Brain microvascular endothelial cell (primary cell): ENCODE measurements at regions not wholly inside any gene's neighbourhood (a gene's known extent, or its start where the extent isn't known, plus 50 kb on each side); places are given as distances from the start of the nearest gene placed in this dataset.
A peak's percentile ranks its signal among the peaks of the same experiment; 100 is the strongest.

ENCODE experiments used
- DNase-seq: peaks from one replicate; pipeline ENCODE4 v3.0.0-alpha.2; 2020
- H3K27ac ChIP-seq: fragments of 250-450 bp; sonication (Bioruptor Pico); 2 replicates; pipeline ENCODE4 v1.5.1; 2020; ENCODE audit warnings: mild to moderate bottlenecking, moderate library complexity
- H3K27me3 ChIP-seq: fragments of 250-450 bp; sonication (Bioruptor Pico); replicated peaks from 2 replicates; pipeline ENCODE4 v1.5.1; 2020; ENCODE audit warnings: mild to moderate bottlenecking
- H3K36me3 ChIP-seq: fragments of 250-450 bp; sonication (Bioruptor Pico); replicated peaks from 2 replicates; pipeline ENCODE4 v1.5.1; 2020; ENCODE audit warnings: mild to moderate bottlenecking
- H3K4me3 ChIP-seq: 2 replicates; pipeline ENCODE4 v1.5.1; 2011; ENCODE audit warnings: low read depth, mild to moderate bottlenecking, control low read depth, low read length, moderate library complexity
- in situ Hi-C: cut with HindIII; loops from 2 replicates; pipeline ENCODE4 v1.10.0; 2017; ENCODE audit warnings: low sequenced_read_pairs, low pct_ligation_motif_present
- TF ChIP-seq, protein P1 (sequence below): IDR thresholded peaks from 2 replicates; pipeline ENCODE4 v1.5.1; 2011; ENCODE audit warnings: low read depth, mild to moderate bottlenecking, moderate library complexity, low read length, control low read depth, inconsistent platforms; ENCODE audit errors: missing control alignments

DNA sequence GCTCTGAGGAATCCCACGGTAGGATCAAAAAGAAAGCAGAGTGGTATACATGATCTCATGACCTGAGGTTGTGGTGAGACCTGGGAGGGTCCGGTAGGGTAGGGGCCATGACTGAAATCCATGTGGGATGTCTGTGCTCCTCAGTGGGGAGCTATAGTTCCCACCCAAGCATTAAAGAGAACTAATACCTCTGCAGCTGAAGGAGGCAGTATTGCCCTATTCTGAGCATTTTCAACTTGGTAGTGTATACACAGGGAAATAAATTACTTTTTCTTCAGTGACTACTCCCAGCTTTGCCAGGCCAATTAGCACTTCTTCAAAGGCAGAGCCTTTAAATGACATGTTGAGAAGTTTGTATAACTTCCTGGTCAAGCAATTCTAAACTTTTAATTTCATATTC, 613.8 kb downstream of the KCNH5 start:
- in situ Hi-C loops, result no loop called here
- DNase-seq, result no peak
- no peak overlapping the region for H3K27ac ChIP-seq

DNA sequence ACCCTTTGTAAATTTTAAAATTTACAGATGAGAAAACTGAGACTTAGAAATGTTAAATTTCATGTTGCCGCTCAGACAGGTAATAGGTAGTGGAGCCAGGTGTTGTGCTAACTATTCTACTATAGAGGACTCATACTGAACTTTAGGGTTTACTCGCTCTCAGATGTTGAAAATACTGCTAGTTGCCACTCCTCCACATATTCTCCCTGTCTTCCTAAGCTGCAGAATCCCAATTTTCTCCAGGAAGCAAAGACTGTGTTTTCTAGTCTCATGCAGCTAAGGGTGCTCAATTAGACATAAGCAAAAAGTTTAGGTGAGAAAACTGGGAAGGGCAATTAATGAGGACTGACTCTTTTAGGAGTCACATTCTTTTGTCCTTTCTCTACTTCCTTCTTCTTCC, 612.3 kb downstream of the KCNH5 start:
- Histone ChIP-seq H3K27me3 (no peaks in the 10 kb centered on the region), H3K27ac (no peak overlapping the region), H3K36me3 (no peaks in the 10 kb centered on the region), H3K4me3 (no peak overlapping the region)
- DNase-seq, result no peak
- TF ChIP-seq, protein P1, sequence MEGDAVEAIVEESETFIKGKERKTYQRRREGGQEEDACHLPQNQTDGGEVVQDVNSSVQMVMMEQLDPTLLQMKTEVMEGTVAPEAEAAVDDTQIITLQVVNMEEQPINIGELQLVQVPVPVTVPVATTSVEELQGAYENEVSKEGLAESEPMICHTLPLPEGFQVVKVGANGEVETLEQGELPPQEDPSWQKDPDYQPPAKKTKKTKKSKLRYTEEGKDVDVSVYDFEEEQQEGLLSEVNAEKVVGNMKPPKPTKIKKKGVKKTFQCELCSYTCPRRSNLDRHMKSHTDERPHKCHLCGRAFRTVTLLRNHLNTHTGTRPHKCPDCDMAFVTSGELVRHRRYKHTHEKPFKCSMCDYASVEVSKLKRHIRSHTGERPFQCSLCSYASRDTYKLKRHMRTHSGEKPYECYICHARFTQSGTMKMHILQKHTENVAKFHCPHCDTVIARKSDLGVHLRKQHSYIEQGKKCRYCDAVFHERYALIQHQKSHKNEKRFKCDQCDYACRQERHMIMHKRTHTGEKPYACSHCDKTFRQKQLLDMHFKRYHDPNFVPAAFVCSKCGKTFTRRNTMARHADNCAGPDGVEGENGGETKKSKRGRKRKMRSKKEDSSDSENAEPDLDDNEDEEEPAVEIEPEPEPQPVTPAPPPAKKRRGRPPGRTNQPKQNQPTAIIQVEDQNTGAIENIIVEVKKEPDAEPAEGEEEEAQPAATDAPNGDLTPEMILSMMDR, result no peak
- in situ Hi-C loops, result no loop called here

More for the DNA sequence above, 613.8 kb downstream of the KCNH5 start:
- no peaks in the 10 kb centered on the region for H3K36me3 ChIP-seq
- TF ChIP-seq, protein P1, result no peak
- H3K27me3 ChIP-seq, result no peaks in the 10 kb centered on the region
- H3K4me3 ChIP-seq, result no peak overlapping the region

DNA sequence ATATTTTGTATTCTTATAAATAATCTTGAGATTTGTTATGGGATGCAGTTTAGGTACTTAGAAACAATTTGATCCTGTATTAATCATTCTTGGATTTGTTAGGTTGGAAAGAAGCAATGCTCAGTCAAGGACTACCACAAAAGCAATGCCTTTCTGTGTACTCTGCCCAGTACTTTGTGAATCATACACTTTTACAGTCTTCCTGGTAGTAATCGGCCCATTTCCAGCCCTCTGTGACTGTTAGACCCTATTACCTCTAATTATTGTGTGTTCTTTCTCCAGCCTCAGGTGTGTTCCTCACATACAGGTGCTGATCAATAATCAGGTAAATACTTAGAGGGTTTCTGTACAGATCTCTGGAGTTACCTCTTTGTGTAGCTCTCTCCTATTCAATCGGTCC, 609.0 kb downstream of the KCNH5 start:
- Histone ChIP-seq H3K27me3 (no peaks in the 10 kb centered on the region), H3K4me3 (no peak overlapping the region), H3K27ac (no peak overlapping the region), H3K36me3 (no peaks in the 10 kb centered on the region)
- TF ChIP-seq, protein P1, result no peak
- no peak for DNase-seq
- in situ Hi-C loops, result no loop called here

DNA sequence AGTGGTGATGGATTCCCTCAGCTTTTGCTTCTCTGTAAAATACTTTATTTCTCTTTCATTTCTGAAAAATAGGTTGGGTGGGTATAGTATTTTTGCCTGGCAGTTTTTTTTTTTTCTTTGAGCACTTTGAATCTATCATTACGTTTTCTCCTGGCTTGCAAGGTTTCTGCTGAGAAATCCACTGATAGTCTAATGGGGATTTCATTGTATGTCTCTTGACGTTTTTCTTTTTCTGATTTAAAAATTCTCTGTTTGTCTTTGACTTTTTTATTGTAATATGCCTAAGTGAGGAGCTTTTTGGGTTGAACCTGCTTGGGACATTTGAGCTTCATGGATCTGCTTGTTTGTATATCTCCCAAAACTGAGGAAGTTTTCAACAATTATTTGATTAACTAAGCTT, 606.0 kb downstream of the KCNH5 start:
- Histone ChIP-seq H3K27me3 (no peaks in the 10 kb centered on the region), H3K27ac (no peak overlapping the region), H3K4me3 (no peak overlapping the region), H3K36me3 (no peaks in the 10 kb centered on the region)
- TF ChIP-seq, protein P1, result no peak
- DNase-seq, result no peak
- in situ Hi-C loops, result no loop called here

DNA sequence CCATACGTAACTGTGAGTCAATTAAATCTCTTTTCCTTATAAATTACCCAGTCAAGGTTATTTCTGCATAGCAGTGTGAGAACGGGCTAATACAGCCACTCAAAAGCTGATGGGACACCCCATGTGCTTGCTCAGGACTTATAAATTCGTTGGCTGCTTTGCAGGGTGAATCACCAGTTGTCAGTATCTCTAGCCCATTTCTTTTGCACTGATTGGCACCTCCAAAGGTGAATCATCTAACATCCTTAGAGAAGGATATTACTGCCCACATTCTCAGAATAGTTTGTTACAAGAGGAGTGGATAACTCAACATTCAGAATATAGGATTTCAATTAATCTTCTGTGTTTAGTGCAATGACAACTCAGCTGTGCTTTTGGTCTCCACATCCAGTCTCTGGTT, 601.5 kb downstream of the KCNH5 start:
- in situ Hi-C loops, result no loop called here

DNA sequence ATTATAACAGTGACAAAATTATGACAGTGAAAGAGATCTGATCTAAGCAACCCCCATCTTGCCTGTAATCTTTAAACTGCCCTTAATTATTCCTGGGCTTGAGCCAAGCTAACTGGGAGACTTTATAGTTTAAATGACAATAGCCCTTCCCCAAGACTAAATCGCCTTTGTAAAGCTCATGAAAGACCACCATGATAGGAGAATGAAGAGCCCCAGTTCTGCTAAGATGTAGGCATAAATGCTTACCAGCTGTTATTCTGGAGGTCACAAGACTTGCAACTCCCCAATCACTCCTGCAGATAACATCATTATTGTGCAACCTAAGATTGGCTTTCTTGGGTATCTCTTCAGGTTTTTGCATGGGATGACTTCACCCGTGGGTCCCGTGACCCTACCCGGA, 599.7 kb downstream of the KCNH5 start:
- DNase-seq, result no peak
- TF ChIP-seq, protein P1, result no peak
- Histone ChIP-seq H3K4me3 (no peak overlapping the region), H3K27ac (no peak overlapping the region), H3K27me3 (no peaks in the 10 kb centered on the region), H3K36me3 (no peaks in the 10 kb centered on the region)
- in situ Hi-C loops, result no loop called here

More for the DNA sequence above, 601.5 kb downstream of the KCNH5 start:
- no peaks in the 10 kb centered on the region for H3K27me3 ChIP-seq
- no peak overlapping the region for H3K27ac ChIP-seq
- H3K4me3 ChIP-seq, result no peak overlapping the region
- H3K36me3 ChIP-seq, result no peaks in the 10 kb centered on the region
- TF ChIP-seq, protein P1, result no peak
- peak; percentile 55 for DNase-seq
